Gastroesophageal sphincter (tissue), 3 donors: ENCODE measurements at regions not wholly inside any gene's neighbourhood (a gene's known extent, or its start where the extent isn't known, plus 50 kb on each side); places are given as distances from the start of the nearest gene placed in this dataset.

Source experiments
- CTCF ChIP-seq, 4 experiments: fragments of 200-600 bp in 2 of 4; fragments of 450-650 bp in 2 of 4; sonication (generic) in 1 of 4; IDR thresholded peaks; one replicate each; pipeline ENCODE4 v1.5.1; 2017 to 2019; ENCODE audit warnings: antibody characterized with exemption in 4 of 4, mild to moderate bottlenecking in 2 of 4, moderate library complexity in 2 of 4
- POLR2AphosphoS5 ChIP-seq: sonication (generic); formaldehyde crosslinking; IDR thresholded peaks from one replicate; pipeline ENCODE4 v1.6.1; 2017; ENCODE audit warnings: antibody characterized with exemption

DNA sequence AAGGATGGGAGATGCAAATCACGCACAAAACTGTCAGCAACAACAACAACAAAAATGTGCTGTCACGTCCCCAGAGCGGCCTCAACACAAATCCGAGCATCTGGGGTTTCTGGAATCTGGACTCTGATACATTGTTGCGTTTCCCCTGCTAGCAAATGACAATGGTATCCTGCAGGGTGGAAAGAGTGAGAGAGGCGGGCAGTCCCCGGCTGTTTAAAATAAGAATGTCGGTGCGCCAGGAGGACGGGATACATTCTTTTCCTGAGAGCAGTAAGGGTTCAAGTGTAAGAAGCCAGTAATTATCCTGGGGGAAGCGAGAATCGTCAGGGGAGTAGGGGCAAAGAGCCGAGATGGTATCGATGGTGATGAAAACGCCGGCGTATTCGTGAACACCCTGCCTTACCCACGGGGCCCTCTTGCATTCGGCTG lies 310.2 kb downstream of the ASMT start:
- TF ChIP-seq CTCF (IDR thresholded peaks at IDR 0.05) (no peak), POLR2AphosphoS5 (no peak)
